ENCODE measurements at regions not wholly inside any gene's neighbourhood (a gene's known extent, or its start where the extent isn't known, plus 50 kb on each side); places are given as distances from the start of the nearest gene placed in this dataset.
"Not testable (repeated sequence)": the region's sequence is repeated elsewhere in the genome, so short reads cannot be mapped to it uniquely, and the experiment has no call there.

- DNase-seq (ENCODE audit: low spot score): not testable (repeated sequence)
Observed at GRCh38 chr9:97248252-97248651, 59.2 kb upstream of the CCDC180 start.

GRCh38 chr9:97243606-97244005 lies 63.9 kb upstream of the CCDC180 start:
- DNase-seq (ENCODE audit: low spot score): no peak

- not testable (repeated sequence) for DNase-seq (ENCODE audit: low spot score)
Observed at GRCh38 chr9:97241430-97241829, 66.0 kb upstream of the CCDC180 start.

- DNase-seq (ENCODE audit: low spot score): peak; percentile 89
Observed at GRCh38 chr9:97237951-97238889, 69.2 kb upstream of the CCDC180 start.

GRCh38 chr9:97237311-97237786 lies 70.1 kb upstream of the CCDC180 start:
- no peak for DNase-seq (ENCODE audit: low spot score)

- DNase-seq (ENCODE audit: low spot score): not testable (repeated sequence)
Observed at GRCh38 chr9:97233009-97233400, 74.5 kb upstream of the CCDC180 start.

GRCh38 chr9:97232060-97233008 lies 75.1 kb upstream of the CCDC180 start:
- not testable (repeated sequence) for DNase-seq (ENCODE audit: low spot score)

- DNase-seq (ENCODE audit: low spot score): not testable (repeated sequence)
Observed at GRCh38 chr9:97222393-97222792, 85.1 kb upstream of the CCDC180 start.

GRCh38 chr9:97221478-97222355 lies 85.7 kb upstream of the CCDC180 start:
- DNase-seq (ENCODE audit: low spot score): peak; percentile 39

GRCh38 chr9:97220894-97221477 lies 86.5 kb upstream of the CCDC180 start:
- no peak for DNase-seq (ENCODE audit: low spot score)

- DNase-seq (ENCODE audit: low spot score): not testable (repeated sequence)
Observed at GRCh38 chr9:97220396-97220795, 87.1 kb upstream of the CCDC180 start.

- not testable (repeated sequence) for DNase-seq (ENCODE audit: low spot score)
Observed at GRCh38 chr9:97219443-97220140, 87.9 kb upstream of the CCDC180 start.

GRCh38 chr9:97215127-97215526 lies 92.3 kb upstream of the CCDC180 start:
- DNase-seq (ENCODE audit: low spot score): not testable (repeated sequence)

- DNase-seq (ENCODE audit: low spot score): not testable (repeated sequence)
Observed at GRCh38 chr9:97214556-97214955, 92.9 kb upstream of the CCDC180 start.

- not testable (repeated sequence) for DNase-seq (ENCODE audit: low spot score)
Observed at GRCh38 chr9:97199683-97200082, 107.8 kb upstream of the CCDC180 start.

GRCh38 chr9:97193767-97194166 lies 113.7 kb upstream of the CCDC180 start:
- DNase-seq (ENCODE audit: low spot score): not testable (repeated sequence)

- DNase-seq (ENCODE audit: low spot score): no peak
Observed at GRCh38 chr9:97188545-97188944, 118.9 kb upstream of the CCDC180 start.

GRCh38 chr9:97187706-97188105 lies 119.8 kb upstream of the CCDC180 start:
- DNase-seq (ENCODE audit: low spot score): not testable (repeated sequence)

- DNase-seq (ENCODE audit: low spot score): no peak
Observed at GRCh38 chr9:97186493-97186892, 121.0 kb upstream of the CCDC180 start.

GRCh38 chr9:97182532-97182931 lies 124.9 kb upstream of the CCDC180 start:
- not testable (repeated sequence) for DNase-seq (ENCODE audit: low spot score)
